GM12878 (cell line): ENCODE measurements at regions not wholly inside any gene's neighbourhood (a gene's known extent, or its start where the extent isn't known, plus 50 kb on each side); places are given as distances from the start of the nearest gene placed in this dataset.

ENCODE experiments used
- ATAC-seq: fragments of 200-7000 bp; cut with Tn5 transposase; 3 replicates; pipeline ENCODE4 v1.9.1; 2020; ENCODE audit warnings: mild to moderate bottlenecking, moderate library complexity
- BruUV-seq: library from RNA; stranded (reverse); fragments of 400-500 nt; replicated peaks from 2 replicates; lab custom pipeline; 2021; lab: Mats Ljungman, UMichigan
- CTCF ChIA-PET: fragments of 300-600 bp; sonication (Branson Sonifier 250); formaldehyde crosslinking; extraction: SDS; loops from one replicate; lab custom pipeline; 2021; ENCODE audit warnings: inconsistent platforms; lab: Yijun Ruan, JAX
- POLR2A ChIA-PET: fragments of 350-600 bp; formaldehyde crosslinking; extraction: SDS; loops from one replicate; lab custom pipeline; 2021; ENCODE audit warnings: inconsistent platforms; lab: Charles Lee
- RAD21 ChIA-PET: fragments of 300-600 bp; sonication (Branson Sonifier 250); formaldehyde crosslinking; loops from one replicate; lab custom pipeline; 2023; ENCODE audit warnings: antibody characterized with exemption; ENCODE audit not compliant: unreplicated experiment; lab: Charles Lee
- SMC1A ChIA-PET: fragments of 300-600 bp; sonication (Branson Sonifier 250); formaldehyde crosslinking; loops from one replicate; lab custom pipeline; 2023; ENCODE audit not compliant: unreplicated experiment, uncharacterized antibody; lab: Charles Lee
- DNase-seq: peaks from one replicate; pipeline ENCODE4 v3.0.0-alpha.2; 2011; ENCODE audit warnings: low read depth, low spot score
- FAIRE-seq: peaks from 3 replicates; lab custom pipeline; 2011; peaks lifted over from hg19 to GRCh38; lab: Jason Lieb, UNC
- H2AFZ ChIP-seq: 2 replicates; pipeline ENCODE4 v1.6.0; 2011; ENCODE audit warnings: low read depth, low read length, control low read depth; ENCODE audit not compliant: control insufficient read depth
- H3K27ac ChIP-seq: 2 replicates; pipeline ENCODE4 v1.5.1; 2011; ENCODE audit warnings: control low read depth; ENCODE audit not compliant: control insufficient read depth, insufficient read depth
- H3K27me3 ChIP-seq, 2 experiments: replicated peaks in 1 of 2; 2 replicates each; pipeline versions ENCODE4 v1.6.0 to v1.6.1; 2011; ENCODE audit warnings: low read length in 1 of 2; ENCODE audit not compliant: control insufficient read depth in 2 of 2, insufficient read depth in 2 of 2
- H3K36me3 ChIP-seq, 2 experiments: 2 replicates each; pipeline ENCODE4 v1.5.1; 2011; ENCODE audit warnings: low read length in 1 of 2; ENCODE audit not compliant: control insufficient read depth in 2 of 2, insufficient read depth in 2 of 2
- H3K4me1 ChIP-seq: 2 replicates; pipeline ENCODE4 v1.6.1; 2011; ENCODE audit warnings: mild to moderate bottlenecking, low read length, moderate library complexity, mixed read lengths; ENCODE audit not compliant: control insufficient read depth, insufficient read depth
- H3K4me2 ChIP-seq: 2 replicates; pipeline ENCODE4 v1.6.0; 2011; ENCODE audit warnings: control low read depth; ENCODE audit not compliant: control insufficient read depth, insufficient read depth
- H3K4me3 ChIP-seq: fragments of 200-600 bp; sonication (generic); 2 replicates; pipeline ENCODE4 v1.5.1; 2016
- H3K79me2 ChIP-seq: 2 replicates; pipeline ENCODE4 v1.6.0; 2011; ENCODE audit warnings: low read length; ENCODE audit not compliant: control insufficient read depth, insufficient read depth
- H3K9ac ChIP-seq: 2 replicates; pipeline ENCODE4 v1.8.0; 2011; ENCODE audit warnings: low read length, control low read depth, mixed read lengths; ENCODE audit not compliant: control insufficient read depth, insufficient read depth
- H3K9me3 ChIP-seq: replicated peaks from 3 replicates; pipeline ENCODE4 v1.5.1; 2011; ENCODE audit warnings: mild to moderate bottlenecking, low read length; ENCODE audit not compliant: control insufficient read depth, insufficient read depth
- H4K20me1 ChIP-seq: 2 replicates; pipeline ENCODE4 v1.6.0; 2011; ENCODE audit not compliant: control insufficient read depth, insufficient read depth
- BMI1 ChIP-seq: fragments of 450-650 bp; IDR thresholded peaks from 2 replicates; pipeline ENCODE4 v1.6.1; 2016; ENCODE audit warnings: mild to moderate bottlenecking, moderate library complexity, borderline replicate concordance
- BRCA1 ChIP-seq: IDR thresholded peaks from 2 replicates; pipeline ENCODE4 v1.6.1; 2011; ENCODE audit warnings: low read depth, low read length, improper control_type of control experiment
- HDAC6 ChIP-seq: fragments of 200-600 bp; sonication (generic); IDR thresholded peaks from one replicate; pipeline ENCODE4 v1.8.0; 2017; ENCODE audit warnings: antibody characterized with exemption; ENCODE audit not compliant: unreplicated experiment
- KAT2A ChIP-seq: conservative IDR thresholded peaks from 2 replicates; pipeline ENCODE4 v1.6.1; 2011; ENCODE audit warnings: low read depth, low read length; ENCODE audit not compliant: control insufficient read depth
- NFXL1 ChIP-seq: fragments of 450-650 bp; IDR thresholded peaks from 2 replicates; pipeline ENCODE4 v1.6.1; 2017; ENCODE audit warnings: antibody characterized with exemption, mild to moderate bottlenecking, borderline replicate concordance
- SMARCA5 ChIP-seq: fragments of 450-650 bp; IDR thresholded peaks from 2 replicates; pipeline ENCODE4 v1.6.1; 2017; ENCODE audit warnings: mild to moderate bottlenecking
- STAT1 ChIP-seq: fragments of 450-650 bp; conservative IDR thresholded peaks from 2 replicates; pipeline ENCODE4 v1.6.1; 2014; ENCODE audit warnings: antibody characterized with exemption, mild to moderate bottlenecking
- ZNF622 ChIP-seq: fragments of 450-650 bp; IDR thresholded peaks from 2 replicates; pipeline ENCODE4 v1.6.1; 2017; ENCODE audit warnings: mild to moderate bottlenecking, inconsistent platforms
- ZSCAN29 ChIP-seq: fragments of 450-650 bp; IDR thresholded peaks from 2 replicates; pipeline ENCODE4 v1.6.1; 2017; ENCODE audit warnings: mild to moderate bottlenecking, moderate library complexity
- WGBS: methylation state at CpG from one replicate; pipeline ENCODE4 v1.1.6; 2016; ENCODE audit warnings: low lambda C conversion rate; ENCODE audit not compliant: insufficient replicate concordance, insufficient coverage; ENCODE audit errors: missing lambda C conversion rate; 5-methylcytosine and 5-hydroxymethylcytosine counted together
- in situ Hi-C: fragments of 300-500 bp; cut with MboI; formaldehyde crosslinking; loops from 9 replicates; pipeline ENCODE4 v1.14.3; 2018; ENCODE audit warnings: mixed read lengths
- intact Hi-C: fragments of 100-400 bp; cut with micrococcal nuclease; formaldehyde crosslinking; loops from one replicate; pipeline ENCODE4 v1.14.2; 2022; ENCODE audit not compliant: unreplicated experiment
- TF ChIP-seq, protein P1 (sequence below): IDR thresholded peaks from 2 replicates; pipeline ENCODE4 v1.6.1; 2011; ENCODE audit warnings: low read depth, low read length, improper control_type of control experiment, borderline replicate concordance
- TF ChIP-seq, protein P2 (sequence below): fragments of 450-650 bp; IDR thresholded peaks from 2 replicates; pipeline ENCODE4 v1.6.1; 2017; ENCODE audit warnings: mild to moderate bottlenecking, moderate library complexity

DNA sequence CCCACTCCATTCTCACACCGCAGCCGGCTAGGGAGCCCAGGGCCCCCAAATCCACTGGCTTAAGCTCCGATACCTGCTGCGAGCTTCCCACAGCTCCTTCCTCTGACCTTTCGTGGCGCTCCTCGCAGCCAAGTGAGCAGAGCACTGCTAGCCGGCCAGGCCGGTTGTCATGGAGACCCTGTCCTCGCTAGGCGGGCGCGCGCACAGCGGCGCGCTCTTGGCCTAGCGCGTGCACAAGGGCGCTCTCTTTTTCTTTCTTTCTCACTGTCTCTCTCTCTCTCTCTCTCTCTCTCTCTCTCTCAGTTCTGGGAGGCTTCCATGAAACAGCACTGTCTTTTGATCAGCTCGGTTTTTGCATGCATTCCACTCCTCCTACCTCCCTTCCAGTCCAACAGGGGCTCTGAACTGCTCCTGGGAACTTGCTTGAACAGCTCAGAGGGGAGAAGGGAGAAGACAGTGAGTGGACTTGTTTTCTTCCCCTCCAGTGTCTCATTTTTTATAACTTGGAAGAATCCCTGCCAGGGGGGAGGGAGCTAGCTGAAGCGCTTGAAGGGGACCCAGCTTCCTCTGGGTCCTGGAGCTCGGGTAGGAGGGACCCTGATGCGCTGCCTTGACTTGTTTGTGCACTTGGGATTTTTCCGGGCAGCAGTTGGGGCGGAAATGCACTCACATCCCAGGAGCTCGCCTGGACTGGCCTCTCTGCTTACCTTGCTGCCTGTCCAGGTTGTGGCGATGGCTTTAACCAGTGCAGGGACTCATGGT is 100.3 kb upstream of the AKIP1 start:
- Histone ChIP-seq H3K79me2 (no peaks in the 10 kb centered on the region), H3K27me3 (peaks cover 0 to 2% of the 10 kb centered on the region in 2 experiments; a peak in 2 of 4 replicates), H3K36me3 (no peaks in the 10 kb centered on the region; a peak in 1 of 4 replicates), H3K27ac (no peak overlapping the region), H2AFZ (peak overlapping the region; percentile 6), H4K20me1 (no peaks in the 10 kb centered on the region), H3K4me1 (peaks cover 4% of the 10 kb centered on the region), H3K4me2 (peak overlapping the region; percentile 39), H3K4me3 (no peak overlapping the region), H3K9me3 (no peaks in the 10 kb centered on the region), H3K9ac (no peak overlapping the region)
- RAD21 ChIA-PET, result interaction anchor here (0.7 to 1.6 kb wide), 2 partner anchors 22 to 103 kb away, joined by 3 to 6 read pairs; no protein-coding TSS in a partner anchor
- FAIRE-seq (no peak), ATAC-seq (peak; percentile 47), DNase-seq (no peak)
- peak; percentile 76 for TF ChIP-seq BMI1
- no peak for TF ChIP-seq KAT2A
- POLR2A ChIA-PET, result interaction anchor here (0.6 to 1.2 kb wide), 3 partner anchors 16 to 154 kb away, joined by 3 to 5 read pairs (median 5); no protein-coding TSS in a partner anchor
- CTCF ChIA-PET, result interaction anchor here (1.4 to 4.4 kb wide), 4 partner anchors 23 to 207 kb away, joined by 3 to 17 read pairs (median 4); no protein-coding TSS in a partner anchor
- intact Hi-C loops (loop anchor here (5.0 to 10.0 kb wide), 2 partner anchors 152 to 216 kb away; partner anchors contain the start of genes STK33 and TMEM9B), in situ Hi-C loops (no loop called here)
- SMC1A ChIA-PET, result interaction anchor here (0.8 to 1.1 kb wide), 2 partner anchors 24 to 171 kb away, joined by 3 read pairs; no protein-coding TSS in a partner anchor
- BruUV-seq, result no TSS peak
- 22% methylated on average over 28 of the region's 28 CpGs for WGBS

DNA sequence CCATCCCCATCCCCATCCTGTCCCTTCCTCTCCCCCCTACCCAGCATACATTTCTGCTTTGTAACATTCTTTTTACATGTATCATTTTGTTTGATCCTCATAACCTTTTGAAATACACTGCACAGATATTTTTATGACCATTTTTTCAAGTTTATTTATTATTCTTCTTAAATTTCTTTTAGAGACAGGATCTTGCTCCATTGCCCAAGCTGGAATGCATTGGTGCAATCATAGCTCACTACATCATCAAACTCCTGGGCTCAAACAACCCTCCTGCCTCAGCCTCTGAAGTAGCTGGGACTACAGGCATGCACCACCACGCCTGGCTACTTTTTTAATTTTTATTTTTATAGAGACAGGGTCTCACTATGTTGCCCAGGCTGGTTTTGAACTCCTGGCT is 99.4 kb upstream of the AKIP1 start:
- ChIA-PET RAD21 (no interaction called here), SMC1A (interaction anchor here (1.1 kb wide), 1 partner anchor 217 kb away, joined by 3 read pairs; the partner anchor contains the start of gene STK33), POLR2A (no interaction called here), CTCF (interaction anchor here (0.7 to 4.4 kb wide), 4 partner anchors 23 to 149 kb away, joined by 3 to 17 read pairs (median 4); no protein-coding TSS in a partner anchor)
- no peaks in the 10 kb centered on the region; a peak in 1 of 4 replicates for H3K36me3 ChIP-seq
- H3K4me1 ChIP-seq, result peaks cover 4% of the 10 kb centered on the region
- H3K9me3 ChIP-seq, result no peaks in the 10 kb centered on the region
- no peaks in the 10 kb centered on the region for H3K79me2 ChIP-seq
- in situ Hi-C loops (no loop called here), intact Hi-C loops (loop anchor here (5.0 to 10.0 kb wide), 2 partner anchors 151 to 217 kb away; partner anchors contain the start of genes STK33 and TMEM9B)
- H3K4me3 ChIP-seq, result no peak overlapping the region
- H3K27me3 ChIP-seq, result peaks cover 0 to 2% of the 10 kb centered on the region in 2 experiments; a peak in 2 of 4 replicates
- no peak for ATAC-seq
- 0% methylated on average over 1 of the region's 1 CpG for WGBS
- no peak overlapping the region for H3K4me2 ChIP-seq
- no peak for FAIRE-seq
- BruUV-seq, result no TSS peak
- no peak overlapping the region for H3K9ac ChIP-seq
- no peak overlapping the region for H2AFZ ChIP-seq
- H3K27ac ChIP-seq, result no peak overlapping the region
- DNase-seq, result no peak
- H4K20me1 ChIP-seq, result no peaks in the 10 kb centered on the region
- TF ChIP-seq BRCA1 (no peak), SMARCA5 (no peak), ZNF622 (no peak), ZSCAN29 (no peak), STAT1 (no peak), NFXL1 (no peak), HDAC6 (no peak)
- TF ChIP-seq, protein P1, sequence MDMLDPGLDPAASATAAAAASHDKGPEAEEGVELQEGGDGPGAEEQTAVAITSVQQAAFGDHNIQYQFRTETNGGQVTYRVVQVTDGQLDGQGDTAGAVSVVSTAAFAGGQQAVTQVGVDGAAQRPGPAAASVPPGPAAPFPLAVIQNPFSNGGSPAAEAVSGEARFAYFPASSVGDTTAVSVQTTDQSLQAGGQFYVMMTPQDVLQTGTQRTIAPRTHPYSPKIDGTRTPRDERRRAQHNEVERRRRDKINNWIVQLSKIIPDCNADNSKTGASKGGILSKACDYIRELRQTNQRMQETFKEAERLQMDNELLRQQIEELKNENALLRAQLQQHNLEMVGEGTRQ, result no peak
- TF ChIP-seq, protein P2, sequence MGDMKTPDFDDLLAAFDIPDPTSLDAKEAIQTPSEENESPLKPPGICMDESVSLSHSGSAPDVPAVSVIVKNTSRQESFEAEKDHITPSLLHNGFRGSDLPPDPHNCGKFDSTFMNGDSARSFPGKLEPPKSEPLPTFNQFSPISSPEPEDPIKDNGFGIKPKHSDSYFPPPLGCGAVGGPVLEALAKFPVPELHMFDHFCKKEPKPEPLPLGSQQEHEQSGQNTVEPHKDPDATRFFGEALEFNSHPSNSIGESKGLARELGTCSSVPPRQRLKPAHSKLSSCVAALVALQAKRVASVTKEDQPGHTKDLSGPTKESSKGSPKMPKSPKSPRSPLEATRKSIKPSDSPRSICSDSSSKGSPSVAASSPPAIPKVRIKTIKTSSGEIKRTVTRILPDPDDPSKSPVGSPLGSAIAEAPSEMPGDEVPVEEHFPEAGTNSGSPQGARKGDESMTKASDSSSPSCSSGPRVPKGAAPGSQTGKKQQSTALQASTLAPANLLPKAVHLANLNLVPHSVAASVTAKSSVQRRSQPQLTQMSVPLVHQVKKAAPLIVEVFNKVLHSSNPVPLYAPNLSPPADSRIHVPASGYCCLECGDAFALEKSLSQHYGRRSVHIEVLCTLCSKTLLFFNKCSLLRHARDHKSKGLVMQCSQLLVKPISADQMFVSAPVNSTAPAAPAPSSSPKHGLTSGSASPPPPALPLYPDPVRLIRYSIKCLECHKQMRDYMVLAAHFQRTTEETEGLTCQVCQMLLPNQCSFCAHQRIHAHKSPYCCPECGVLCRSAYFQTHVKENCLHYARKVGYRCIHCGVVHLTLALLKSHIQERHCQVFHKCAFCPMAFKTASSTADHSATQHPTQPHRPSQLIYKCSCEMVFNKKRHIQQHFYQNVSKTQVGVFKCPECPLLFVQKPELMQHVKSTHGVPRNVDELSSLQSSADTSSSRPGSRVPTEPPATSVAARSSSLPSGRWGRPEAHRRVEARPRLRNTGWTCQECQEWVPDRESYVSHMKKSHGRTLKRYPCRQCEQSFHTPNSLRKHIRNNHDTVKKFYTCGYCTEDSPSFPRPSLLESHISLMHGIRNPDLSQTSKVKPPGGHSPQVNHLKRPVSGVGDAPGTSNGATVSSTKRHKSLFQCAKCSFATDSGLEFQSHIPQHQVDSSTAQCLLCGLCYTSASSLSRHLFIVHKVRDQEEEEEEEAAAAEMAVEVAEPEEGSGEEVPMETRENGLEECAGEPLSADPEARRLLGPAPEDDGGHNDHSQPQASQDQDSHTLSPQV, result no peak
